ENCODE measurements at regions not wholly inside any gene's neighbourhood (a gene's known extent, or its start where the extent isn't known, plus 50 kb on each side); places are given as distances from the start of the nearest gene placed in this dataset.
A peak's percentile ranks its signal among the peaks of the same experiment; 100 is the strongest.

GRCh38 chr11:37483761-37484160, 885.7 kb upstream of the RAG2 start:
- DNase-seq (ENCODE audit: low spot score): no peak
- TF ChIP-seq CTCF (IDR thresholded peaks at IDR 0.05): no peak
- Mint-ChIP-seq H3K4me3 (ENCODE audit: unreplicated experiment) (no peak overlapping the region), H3K36me3 (ENCODE audit: low read depth) (no peaks in the 10 kb centered on the region), H3K4me1 (ENCODE audit: low read depth) (no peaks in the 10 kb centered on the region), H3K27ac (ENCODE audit: unreplicated experiment) (no peak overlapping the region), H3K9me3 (ENCODE audit: low read depth) (no peaks in the 10 kb centered on the region), H3K27me3 (ENCODE audit: low read depth) (no peaks in the 10 kb centered on the region)

- Mint-ChIP-seq H3K4me1 (ENCODE audit: low read depth) (peaks cover 12% of the 10 kb centered on the region), H3K4me3 (ENCODE audit: unreplicated experiment) (no peak overlapping the region), H3K27ac (ENCODE audit: unreplicated experiment) (no peak overlapping the region), H3K36me3 (ENCODE audit: low read depth) (no peaks in the 10 kb centered on the region), H3K9me3 (ENCODE audit: low read depth) (peaks cover 11% of the 10 kb centered on the region), H3K27me3 (ENCODE audit: low read depth) (no peaks in the 10 kb centered on the region)
- DNase-seq (ENCODE audit: low spot score): no peak
- TF ChIP-seq CTCF (IDR thresholded peaks at IDR 0.05): no peak
These were observed 876.9 kb upstream of the RAG2 start for GRCh38 chr11:37474889-37475288.

GRCh38 chr11:37468344-37468743, 870.3 kb upstream of the RAG2 start:
- no peaks in the 10 kb centered on the region for H3K36me3 Mint-ChIP-seq (ENCODE audit: low read depth)
- peaks cover 10% of the 10 kb centered on the region for H3K9me3 Mint-ChIP-seq (ENCODE audit: low read depth)
- H3K27me3 Mint-ChIP-seq (ENCODE audit: low read depth): no peaks in the 10 kb centered on the region
- H3K27ac Mint-ChIP-seq (ENCODE audit: unreplicated experiment): no peak overlapping the region
- TF ChIP-seq CTCF (IDR thresholded peaks at IDR 0.05): no peak
- no peak for DNase-seq (ENCODE audit: low spot score)
- H3K4me3 Mint-ChIP-seq (ENCODE audit: unreplicated experiment): no peak overlapping the region
- H3K4me1 Mint-ChIP-seq (ENCODE audit: low read depth): no peaks in the 10 kb centered on the region

- Mint-ChIP-seq H3K4me1 (ENCODE audit: low read depth) (no peaks in the 10 kb centered on the region), H3K9me3 (ENCODE audit: low read depth) (peaks cover 5% of the 10 kb centered on the region), H3K4me3 (ENCODE audit: unreplicated experiment) (no peak overlapping the region), H3K27me3 (ENCODE audit: low read depth) (no peaks in the 10 kb centered on the region), H3K36me3 (ENCODE audit: low read depth) (no peaks in the 10 kb centered on the region), H3K27ac (ENCODE audit: unreplicated experiment) (no peak overlapping the region)
- no peak for TF ChIP-seq CTCF (IDR thresholded peaks at IDR 0.05)
- no peak for DNase-seq (ENCODE audit: low spot score)
These were observed 867.2 kb upstream of the RAG2 start for GRCh38 chr11:37465221-37465620.

- no peak for TF ChIP-seq CTCF (IDR thresholded peaks at IDR 0.05)
- peak overlapping the region; percentile 9 for H3K27ac Mint-ChIP-seq (ENCODE audit: unreplicated experiment)
- no peak for DNase-seq (ENCODE audit: low spot score)
- peaks cover 5% of the 10 kb centered on the region for H3K4me1 Mint-ChIP-seq (ENCODE audit: low read depth)
- H3K36me3 Mint-ChIP-seq (ENCODE audit: low read depth): no peaks in the 10 kb centered on the region
- H3K9me3 Mint-ChIP-seq (ENCODE audit: low read depth): no peaks in the 10 kb centered on the region
- H3K4me3 Mint-ChIP-seq (ENCODE audit: unreplicated experiment): no peak overlapping the region
- no peaks in the 10 kb centered on the region for H3K27me3 Mint-ChIP-seq (ENCODE audit: low read depth)
These were observed 861.4 kb upstream of the RAG2 start for GRCh38 chr11:37459456-37459855.

All from chondrocyte (in vitro differentiated cells).